GM21737 (cell line): ENCODE measurements at regions not wholly inside any gene's neighbourhood (a gene's known extent, or its start where the extent isn't known, plus 50 kb on each side); places are given as distances from the start of the nearest gene placed in this dataset.

Source experiments
- ATAC-seq: cut with Tn5 transposase; IDR thresholded peaks from one replicate; pipeline ENCODE4 v1.9.1; 2021; ENCODE audit warnings: mild to moderate bottlenecking, moderate library complexity; ENCODE audit not compliant: unreplicated experiment

- ATAC-seq: no peak
These were observed 95.2 kb upstream of the GULP1 start for GRCh38 chr2:188196343-188197008.

- ATAC-seq: no peak
These were observed 92.0 kb upstream of the GULP1 start for GRCh38 chr2:188199716-188200128.

- ATAC-seq: no peak
These were observed 90.0 kb upstream of the GULP1 start for GRCh38 chr2:188201639-188202038.

- no peak for ATAC-seq
These were observed 88.9 kb upstream of the GULP1 start for GRCh38 chr2:188202777-188203176.

GRCh38 chr2:188203776-188204175 lies 87.9 kb upstream of the GULP1 start:
- no peak for ATAC-seq

GRCh38 chr2:188204824-188205223 lies 86.8 kb upstream of the GULP1 start:
- no peak for ATAC-seq

- ATAC-seq: no peak
These were observed 84.1 kb upstream of the GULP1 start for GRCh38 chr2:188207554-188207953.

- no peak for ATAC-seq
These were observed 82.5 kb upstream of the GULP1 start for GRCh38 chr2:188209218-188209617.

GRCh38 chr2:188217264-188217663 lies 74.4 kb upstream of the GULP1 start:
- ATAC-seq: no peak

- no peak for ATAC-seq
These were observed 72.1 kb upstream of the GULP1 start for GRCh38 chr2:188219541-188219940.

- ATAC-seq: no peak
These were observed 71.1 kb upstream of the GULP1 start for GRCh38 chr2:188220535-188220934.

GRCh38 chr2:188227713-188228112 lies 64.0 kb upstream of the GULP1 start:
- ATAC-seq: no peak

GRCh38 chr2:188235364-188235763 lies 56.3 kb upstream of the GULP1 start:
- no peak for ATAC-seq

GRCh38 chr2:188238386-188238785 lies 53.3 kb upstream of the GULP1 start:
- ATAC-seq: no peak
